ENCODE measurements at regions not wholly inside any gene's neighbourhood (a gene's known extent, or its start where the extent isn't known, plus 50 kb on each side); places are given as distances from the start of the nearest gene placed in this dataset.

GRCh38 chr11:103625624-103625965 is 410.8 kb upstream of the DDI1 start:
- no peak for TF ChIP-seq CTCF (IDR thresholded peaks at IDR 0.05; ENCODE audit: insufficient read depth, low read depth, low read length)
- TF ChIP-seq EZH2 (IDR thresholded peaks at IDR 0.05; ENCODE audit: insufficient read depth, low read length): no peak
